MM.1S (cell line): ENCODE measurements at regions not wholly inside any gene's neighbourhood (a gene's known extent, or its start where the extent isn't known, plus 50 kb on each side); places are given as distances from the start of the nearest gene placed in this dataset.

Source experiments
- EZH2 ChIP-seq: fragments of 300-600 bp; sonication (generic); optimal IDR thresholded peaks from 2 replicates; pipeline ENCODE3; 2017; ENCODE audit warnings: low read depth, mild to moderate bottlenecking, antibody characterized with exemption, low read length, mixed read lengths
- EZH2phosphoT487 ChIP-seq: fragments of 300-600 bp; sonication (generic); IDR thresholded peaks from 2 replicates; pipeline ENCODE4 v1.6.1; 2018; ENCODE audit warnings: antibody characterized with exemption, low read length
- TF ChIP-seq, protein P1 (sequence below): fragments of 300-600 bp; sonication (generic); IDR thresholded peaks from 2 replicates; pipeline ENCODE4 v1.5.1; 2016; ENCODE audit warnings: antibody characterized with exemption, low read length, mixed read lengths

DNA sequence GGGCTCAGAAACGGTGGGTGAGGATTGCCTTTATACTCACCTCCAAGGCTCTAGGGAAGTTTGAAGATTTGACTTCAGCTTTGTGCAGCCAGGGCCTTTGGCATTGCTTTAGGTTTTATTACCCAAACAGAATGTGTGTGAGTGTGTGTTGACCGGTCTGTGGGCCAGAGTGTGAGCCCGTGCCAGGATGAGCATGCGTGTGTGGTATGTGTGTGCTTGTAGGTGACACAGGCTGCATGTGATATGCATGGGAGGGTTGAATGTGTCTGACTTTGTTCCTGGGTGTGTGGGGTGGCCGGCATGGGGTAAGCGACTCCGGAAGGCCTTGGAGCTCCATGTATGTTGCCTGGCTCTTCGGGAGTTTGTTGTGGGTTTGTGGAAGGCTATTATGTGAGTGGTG, 160.5 kb downstream of the FOXD2 start:
- TF ChIP-seq, protein P1, sequence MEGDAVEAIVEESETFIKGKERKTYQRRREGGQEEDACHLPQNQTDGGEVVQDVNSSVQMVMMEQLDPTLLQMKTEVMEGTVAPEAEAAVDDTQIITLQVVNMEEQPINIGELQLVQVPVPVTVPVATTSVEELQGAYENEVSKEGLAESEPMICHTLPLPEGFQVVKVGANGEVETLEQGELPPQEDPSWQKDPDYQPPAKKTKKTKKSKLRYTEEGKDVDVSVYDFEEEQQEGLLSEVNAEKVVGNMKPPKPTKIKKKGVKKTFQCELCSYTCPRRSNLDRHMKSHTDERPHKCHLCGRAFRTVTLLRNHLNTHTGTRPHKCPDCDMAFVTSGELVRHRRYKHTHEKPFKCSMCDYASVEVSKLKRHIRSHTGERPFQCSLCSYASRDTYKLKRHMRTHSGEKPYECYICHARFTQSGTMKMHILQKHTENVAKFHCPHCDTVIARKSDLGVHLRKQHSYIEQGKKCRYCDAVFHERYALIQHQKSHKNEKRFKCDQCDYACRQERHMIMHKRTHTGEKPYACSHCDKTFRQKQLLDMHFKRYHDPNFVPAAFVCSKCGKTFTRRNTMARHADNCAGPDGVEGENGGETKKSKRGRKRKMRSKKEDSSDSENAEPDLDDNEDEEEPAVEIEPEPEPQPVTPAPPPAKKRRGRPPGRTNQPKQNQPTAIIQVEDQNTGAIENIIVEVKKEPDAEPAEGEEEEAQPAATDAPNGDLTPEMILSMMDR = no peak
- TF ChIP-seq EZH2phosphoT487 = no peak
- no peak for TF ChIP-seq EZH2
